Stimulated activated CD8-positive, alpha-beta memory T cell treated with anti-CD3 and anti-CD28 coated beads, Interleukin-4, amount 100 ng/mL, for 48 hours (primary cell): ENCODE measurements at regions not wholly inside any gene's neighbourhood (a gene's known extent, or its start where the extent isn't known, plus 50 kb on each side); places are given as distances from the start of the nearest gene placed in this dataset.

Source experiments
- DNase-seq: peaks from one replicate; pipeline ENCODE4 v3.0.0-alpha.2; 2020

- DNase-seq, result no peak
Observed at GRCh38 chr9:26296910-26297572, 595.6 kb downstream of the CAAP1 start.

- DNase-seq, result no peak
Observed at GRCh38 chr9:26292943-26293342, 599.7 kb downstream of the CAAP1 start.

GRCh38 chr9:26271495-26272122 lies 593.4 kb upstream of the TUSC1 start:
- no peak for DNase-seq

GRCh38 chr9:26266146-26266793 lies 588.0 kb upstream of the TUSC1 start:
- DNase-seq, result no peak

GRCh38 chr9:26264709-26265601 lies 586.7 kb upstream of the TUSC1 start:
- DNase-seq, result no peak

- DNase-seq, result no peak
Observed at GRCh38 chr9:26263478-26263877, 585.2 kb upstream of the TUSC1 start.

- no peak for DNase-seq
Observed at GRCh38 chr9:26262421-26263107, 584.3 kb upstream of the TUSC1 start.

GRCh38 chr9:26261503-26262330 lies 583.5 kb upstream of the TUSC1 start:
- no peak for DNase-seq

- no peak for DNase-seq
Observed at GRCh38 chr9:26260238-26260637, 582.0 kb upstream of the TUSC1 start.

GRCh38 chr9:26247861-26248260 lies 569.6 kb upstream of the TUSC1 start:
- no peak for DNase-seq

GRCh38 chr9:26244661-26245451 lies 566.6 kb upstream of the TUSC1 start:
- no peak for DNase-seq

- no peak for DNase-seq
Observed at GRCh38 chr9:26243726-26244125, 565.5 kb upstream of the TUSC1 start.

- DNase-seq, result no peak
Observed at GRCh38 chr9:26243029-26243697, 564.9 kb upstream of the TUSC1 start.

- no peak for DNase-seq
Observed at GRCh38 chr9:26240020-26240419, 561.8 kb upstream of the TUSC1 start.

- no peak for DNase-seq
Observed at GRCh38 chr9:26237256-26237655, 559.0 kb upstream of the TUSC1 start.

GRCh38 chr9:26234865-26235264 lies 556.6 kb upstream of the TUSC1 start:
- DNase-seq, result no peak

GRCh38 chr9:26231391-26231790 lies 553.1 kb upstream of the TUSC1 start:
- no peak for DNase-seq

- no peak for DNase-seq
Observed at GRCh38 chr9:26229324-26230054, 551.2 kb upstream of the TUSC1 start.

GRCh38 chr9:26228273-26228672 lies 550.0 kb upstream of the TUSC1 start:
- DNase-seq, result no peak

GRCh38 chr9:26221290-26221689 lies 543.0 kb upstream of the TUSC1 start:
- DNase-seq, result no peak
